Stomach (tissue), 4 donors: ENCODE measurements at regions not wholly inside any gene's neighbourhood (a gene's known extent, or its start where the extent isn't known, plus 50 kb on each side); places are given as distances from the start of the nearest gene placed in this dataset.

Experiments used
- CTCF ChIP-seq, 7 experiments: fragments of 450-650 bp in 4 of 7; fragments of 200-600 bp in 3 of 7; sonication (generic) in 3 of 7; IDR thresholded peaks; one replicate each; pipeline ENCODE4 v1.5.1; 2016 to 2019; ENCODE audit warnings: antibody characterized with exemption in 7 of 7, control low read depth in 2 of 7, mild to moderate bottlenecking in 1 of 7
- EP300 ChIP-seq: sonication (generic); formaldehyde crosslinking; IDR thresholded peaks from one replicate; pipeline ENCODE4 v1.6.1; 2017; ENCODE audit warnings: antibody characterized with exemption
- POLR2A ChIP-seq, 4 donors: fragments of 450-650 bp; IDR thresholded peaks; one replicate each; pipeline ENCODE4 v1.6.1; 2016; ENCODE audit warnings: antibody characterized with exemption in 4 of 4, control low read depth in 2 of 4, mild to moderate bottlenecking in 1 of 4, moderate library complexity in 1 of 4
- POLR2AphosphoS5 ChIP-seq, 3 donors: sonication (generic); formaldehyde crosslinking; IDR thresholded peaks; one replicate each; pipeline ENCODE4 v1.6.1; 2016; ENCODE audit warnings: antibody characterized with exemption in 3 of 3

GRCh38 chr13:69319656-69320055 is 788.0 kb upstream of the ATXN8OS start:
- no peak for TF ChIP-seq CTCF (IDR thresholded peaks at IDR 0.05)
- TF ChIP-seq POLR2AphosphoS5 (IDR thresholded peaks at IDR 0.05): no peak
- TF ChIP-seq EP300: no peak
- no peak for TF ChIP-seq POLR2A (IDR thresholded peaks at IDR 0.05)
